ENCODE measurements at regions not wholly inside any gene's neighbourhood (a gene's known extent, or its start where the extent isn't known, plus 50 kb on each side); places are given as distances from the start of the nearest gene placed in this dataset.

DNA sequence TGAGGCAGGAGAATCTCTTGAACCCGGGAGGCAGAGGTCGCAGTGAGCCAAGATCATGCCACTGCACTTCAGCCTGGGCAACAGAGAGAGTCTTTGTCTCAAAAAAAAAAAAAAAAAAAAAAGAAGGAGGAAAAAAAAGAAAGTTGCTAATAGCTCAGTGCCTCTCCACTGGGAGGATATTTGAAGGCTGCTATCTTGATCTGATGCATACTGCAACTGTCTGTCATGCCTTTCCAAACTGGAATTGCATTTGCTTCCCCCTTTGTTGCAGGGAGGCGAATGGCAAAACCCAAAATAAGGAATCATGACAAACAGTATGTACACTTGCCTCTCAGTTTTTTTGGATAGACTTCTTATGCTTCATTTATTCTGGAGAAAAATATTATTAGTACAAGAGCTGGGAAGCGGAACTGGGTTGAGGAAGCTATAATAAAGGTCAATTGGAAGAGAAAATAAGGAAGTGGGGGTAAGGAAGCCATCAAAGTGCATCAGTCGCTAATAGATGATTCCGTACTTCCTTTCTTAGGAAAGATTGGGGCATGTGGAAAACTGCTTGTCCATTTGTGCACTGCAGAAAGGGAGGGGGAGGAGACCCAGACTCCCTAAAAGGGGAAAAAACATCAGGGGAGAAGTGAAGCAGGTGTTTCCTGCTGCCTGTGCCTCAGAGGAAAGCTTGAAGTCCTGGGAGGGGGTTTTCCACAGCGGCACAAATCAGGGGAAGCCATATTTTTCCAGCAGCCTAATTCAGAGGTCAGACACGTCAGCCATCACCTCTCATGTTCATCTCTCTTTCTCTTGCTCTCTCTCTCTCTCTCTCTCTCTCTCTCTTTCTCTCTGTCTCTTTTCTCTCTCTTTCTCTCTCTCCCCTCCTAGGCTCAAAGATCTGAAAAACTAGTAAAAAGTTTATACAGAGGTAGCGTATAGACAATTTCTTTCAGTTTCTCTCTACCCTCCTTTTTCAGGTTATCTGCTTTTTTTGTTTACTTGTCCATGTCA lies 301.4 kb upstream of the TNP1 start:
- DNase-seq (ENCODE audit: low spot score), result no peak

DNA sequence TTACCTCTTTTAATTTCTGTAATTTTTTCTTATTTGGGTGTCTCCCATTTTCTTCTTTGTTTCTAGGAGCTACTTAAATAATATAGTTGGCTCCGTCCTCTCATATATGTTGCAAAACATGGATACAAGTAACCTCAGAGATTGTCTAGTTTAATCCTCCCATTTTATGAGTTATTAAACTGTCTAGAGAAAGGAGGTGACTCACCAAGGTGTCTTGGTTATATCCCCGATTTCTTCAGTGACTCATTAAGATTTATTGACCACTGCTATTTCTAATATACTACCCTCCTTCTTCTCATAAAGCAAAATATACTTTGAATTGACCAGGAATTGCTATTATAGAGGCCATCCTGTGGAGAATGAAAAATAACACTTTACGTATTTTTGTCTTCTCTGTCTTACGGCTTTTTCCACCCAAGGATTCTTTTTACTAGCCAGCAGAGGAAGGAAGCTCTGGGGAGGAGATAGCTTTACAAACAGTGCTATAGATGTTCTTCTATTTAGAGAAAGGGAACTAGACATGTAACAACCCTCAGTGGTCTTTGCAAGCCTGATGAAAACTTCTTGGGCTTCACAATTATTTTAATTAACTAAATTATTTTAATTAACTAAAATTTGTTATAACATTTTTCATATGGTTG lies 300.4 kb upstream of the TNP1 start:
- no peak for DNase-seq (ENCODE audit: low spot score)

DNA sequence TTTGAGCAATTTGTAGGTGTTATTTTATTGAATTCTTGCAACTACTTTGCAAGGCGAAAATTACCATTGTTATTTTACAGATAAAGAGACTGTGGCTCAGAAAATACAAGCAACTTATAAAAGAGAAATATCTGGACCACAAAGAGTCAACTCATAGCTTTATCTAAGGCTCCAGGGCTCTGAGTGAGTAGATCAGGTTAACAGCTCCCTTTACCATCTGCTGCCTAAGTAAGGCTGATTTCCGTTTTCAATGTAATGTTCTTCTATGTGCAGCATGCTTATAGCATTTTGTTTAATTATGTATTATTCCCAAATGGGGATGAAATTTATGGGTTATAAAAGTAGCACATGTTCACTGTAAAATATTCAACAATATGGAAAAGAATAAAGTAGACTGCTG lies 299.1 kb upstream of the TNP1 start:
- DNase-seq (ENCODE audit: low spot score), result no peak

DNA sequence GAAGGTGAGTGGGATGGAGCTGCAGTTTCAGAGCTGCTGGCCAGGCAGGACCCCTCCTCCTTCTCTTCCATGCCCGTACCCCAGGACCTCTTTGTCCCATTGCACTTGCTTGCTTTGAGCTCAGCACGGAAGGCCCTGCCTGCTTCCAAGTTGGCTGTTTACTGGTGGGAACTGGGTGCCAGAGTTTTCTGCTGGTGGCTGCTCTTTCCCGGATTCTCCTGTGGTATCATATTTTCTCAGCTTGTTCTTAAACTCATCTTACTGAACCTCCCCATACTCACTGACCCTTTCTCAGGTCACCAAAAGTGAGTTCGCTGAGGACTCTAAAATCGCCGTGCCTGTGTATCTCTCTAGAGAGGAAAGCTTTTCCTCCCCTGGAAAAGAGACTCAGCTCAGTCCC lies 297.7 kb upstream of the TNP1 start:
- DNase-seq (ENCODE audit: low spot score), result no peak

DNA sequence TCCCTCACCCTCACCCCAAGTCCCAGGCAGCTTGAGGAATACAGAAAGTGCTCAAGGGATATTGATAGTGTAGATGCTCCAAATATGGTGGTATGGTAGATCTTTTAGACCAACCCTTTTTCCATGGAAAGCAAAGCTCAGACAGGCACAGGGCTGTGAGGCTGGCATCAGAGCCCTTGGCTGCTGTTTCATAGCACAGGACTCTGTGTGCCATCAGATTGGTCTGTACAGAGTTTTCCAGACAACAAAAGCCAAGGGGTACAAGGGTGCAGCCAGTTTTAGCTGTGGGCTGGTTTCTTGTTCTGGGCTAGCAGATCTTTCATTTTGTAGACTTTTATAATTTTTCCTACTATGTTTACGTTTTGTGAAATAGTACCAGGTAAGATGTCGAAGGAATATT lies 296.9 kb upstream of the TNP1 start:
- no peak for DNase-seq (ENCODE audit: low spot score)

DNA sequence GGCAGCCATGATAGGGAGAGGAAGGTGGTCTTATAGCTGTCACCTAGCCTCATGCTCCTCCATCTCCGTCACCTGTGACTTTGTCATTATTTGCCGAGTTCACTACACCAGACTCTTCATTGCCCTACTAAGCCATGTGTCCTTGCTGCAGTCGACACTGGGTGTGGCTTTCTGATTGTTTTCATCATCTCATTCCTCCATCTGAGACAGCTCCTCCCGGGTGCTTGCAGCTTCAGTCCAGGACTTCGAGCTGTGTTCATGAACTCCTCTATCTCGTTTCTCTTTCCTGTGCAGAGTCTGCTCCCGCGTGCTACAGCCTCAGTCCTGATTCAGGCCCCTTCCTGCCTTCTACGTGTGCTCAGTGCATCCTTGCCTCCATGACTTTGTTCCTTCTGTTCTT lies 295.1 kb upstream of the TNP1 start:
- DNase-seq (ENCODE audit: low spot score), result no peak

DNA sequence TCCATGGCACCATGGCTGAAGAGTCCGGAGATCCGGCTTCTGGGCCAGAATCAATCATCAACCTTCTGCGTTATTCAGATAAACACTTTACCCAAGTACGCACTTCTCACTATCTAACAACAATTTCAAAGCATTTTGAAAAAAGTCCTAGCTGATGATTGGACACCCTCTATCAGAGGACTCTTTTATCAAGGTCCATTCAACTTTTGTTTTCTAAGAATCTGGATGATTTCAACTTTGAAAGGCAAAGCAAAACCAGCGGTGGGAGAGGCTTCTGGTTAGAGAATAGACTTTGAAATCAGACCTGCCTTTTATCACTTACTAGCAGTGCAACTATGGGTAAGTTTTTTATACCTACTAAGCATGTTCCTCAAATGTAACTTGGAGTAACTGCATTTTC lies 293.6 kb upstream of the TNP1 start:
- DNase-seq (ENCODE audit: low spot score), result no peak

DNA sequence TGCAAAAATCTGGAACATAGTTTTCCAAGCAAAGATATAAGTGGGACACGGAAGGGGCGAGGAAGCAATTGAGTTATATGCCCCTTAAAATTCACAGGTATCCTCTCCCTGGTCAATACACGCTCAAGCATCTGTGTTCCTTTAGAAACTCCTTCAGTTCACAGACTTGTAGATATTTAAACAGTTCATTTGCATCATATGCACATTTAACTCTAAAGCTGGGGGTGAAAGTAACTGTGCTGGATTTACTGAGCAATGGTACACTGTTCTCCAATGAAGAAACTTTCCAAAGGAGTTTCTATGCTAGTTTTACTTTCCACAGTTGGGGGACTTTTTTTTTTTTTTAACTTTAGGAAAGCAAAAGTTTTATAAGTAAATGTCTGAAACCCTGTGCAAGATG lies 293.0 kb upstream of the TNP1 start:
- DNase-seq (ENCODE audit: low spot score), result no peak

DNA sequence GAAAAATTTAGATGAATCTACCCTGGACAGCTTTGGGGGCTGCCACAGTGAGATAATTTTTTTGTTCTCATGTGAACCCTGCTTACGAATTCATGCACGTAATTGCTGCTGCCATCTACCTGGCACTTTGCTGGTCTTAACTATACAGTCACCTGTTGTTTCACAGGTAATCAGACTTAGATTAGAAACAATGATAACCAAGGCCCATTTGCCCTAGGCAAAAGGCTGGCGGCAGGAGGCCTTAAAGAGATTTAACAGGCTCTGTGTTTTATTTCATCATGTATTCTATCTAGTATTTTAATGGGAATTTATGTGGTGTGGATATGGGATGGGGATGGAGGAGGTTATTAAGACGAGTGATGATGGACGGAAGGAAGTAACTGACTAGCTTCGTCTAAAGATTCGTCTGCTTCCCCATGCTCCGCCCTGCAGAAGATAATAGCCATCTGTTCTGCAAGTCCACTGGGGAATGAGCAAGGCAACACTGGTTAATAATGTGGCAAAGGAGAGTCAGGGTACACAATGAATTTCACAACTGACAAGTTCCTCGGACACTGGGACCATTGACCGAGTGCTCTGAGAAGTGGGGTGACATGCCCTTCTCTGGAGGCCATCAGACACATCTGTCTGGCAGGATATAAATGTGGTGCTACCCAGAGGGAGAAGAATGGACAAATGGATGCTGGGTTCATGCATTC lies 291.8 kb upstream of the TNP1 start:
- no peak for DNase-seq (ENCODE audit: low spot score)

DNA sequence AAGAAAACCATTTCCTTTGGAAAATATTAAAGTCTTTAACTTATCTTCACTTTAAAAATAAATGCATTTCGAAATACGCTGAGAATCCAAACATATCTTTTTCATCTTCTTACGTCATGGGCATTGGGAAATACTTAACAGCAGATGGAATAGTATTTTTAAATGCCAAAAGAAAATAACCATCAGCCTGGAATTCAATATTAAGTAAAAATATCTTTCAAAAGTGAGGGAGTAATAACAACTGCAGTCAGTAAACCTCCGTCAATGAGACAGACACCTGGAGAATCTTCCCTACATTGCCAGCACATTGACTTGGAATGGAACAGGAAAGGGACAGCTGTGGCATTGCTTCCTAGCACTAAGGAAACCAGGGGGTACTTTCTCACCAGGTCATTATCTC lies 290.4 kb upstream of the TNP1 start:
- no peak for DNase-seq (ENCODE audit: low spot score)

DNA sequence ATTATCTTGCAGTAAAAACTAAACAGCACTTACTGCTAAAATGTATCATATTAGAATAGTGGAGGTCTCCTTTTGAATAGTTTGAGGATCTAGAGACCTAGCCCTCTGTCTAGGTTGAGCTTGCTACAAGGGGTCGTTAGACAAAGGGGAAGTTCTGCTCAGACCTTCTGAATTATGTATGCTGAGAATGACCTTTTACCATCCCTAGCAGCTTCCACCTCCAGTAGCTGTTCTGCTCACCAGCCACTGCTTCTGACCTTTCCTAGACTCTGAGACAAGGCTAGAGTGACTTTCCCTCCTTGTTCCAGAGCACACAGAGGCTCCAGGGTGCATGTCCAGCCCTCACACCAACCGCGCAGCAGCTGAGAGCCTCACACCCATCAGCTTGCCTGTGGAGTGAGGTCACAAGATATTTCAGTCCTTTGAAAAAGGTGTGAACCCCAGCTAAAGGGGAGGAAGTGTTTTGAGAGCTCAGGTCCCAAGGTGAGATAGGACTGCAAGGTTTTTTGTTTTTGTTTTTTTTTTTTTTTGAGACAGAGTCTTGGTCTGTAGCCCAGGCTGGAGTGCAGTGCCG lies 289.3 kb upstream of the TNP1 start:
- no peak for DNase-seq (ENCODE audit: low spot score)

DNA sequence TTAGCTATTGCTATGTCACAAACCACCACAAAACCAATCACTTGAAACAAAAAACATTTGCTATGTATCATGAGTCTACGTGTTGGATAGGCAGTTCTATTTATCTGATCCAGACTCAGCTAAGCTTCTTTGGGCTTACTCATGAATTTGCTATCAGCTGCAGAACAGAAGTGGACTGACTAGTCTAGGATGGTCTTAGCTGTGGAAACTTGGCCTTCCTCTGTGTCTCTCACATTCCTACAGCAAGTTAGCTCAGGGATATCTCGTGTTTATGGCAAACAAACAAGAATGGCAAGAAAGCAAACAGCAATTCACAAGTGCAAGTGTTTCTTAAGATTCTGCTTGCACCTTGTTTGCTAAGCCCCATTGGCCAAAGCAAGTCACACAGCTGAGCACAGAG lies 288.0 kb upstream of the TNP1 start:
- DNase-seq (ENCODE audit: low spot score), result no peak

DNA sequence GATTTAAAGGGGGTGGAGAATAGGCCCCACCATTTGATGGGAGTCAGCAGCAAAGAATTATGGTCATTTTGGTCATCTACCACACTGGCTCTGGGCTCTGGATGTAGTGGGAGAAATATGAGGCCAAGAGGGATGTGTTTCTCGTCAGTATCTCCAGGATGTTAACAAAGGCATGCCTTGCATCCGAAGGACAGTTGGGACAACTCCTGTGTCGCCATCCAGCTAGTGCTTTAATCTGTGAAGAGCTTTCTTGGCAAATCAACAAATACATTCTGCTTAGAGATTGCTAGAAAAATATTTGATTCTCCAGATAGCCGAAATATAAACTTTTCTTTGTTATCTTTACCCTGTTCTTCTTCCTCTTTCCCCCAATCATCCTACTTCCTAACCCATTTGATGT lies 287.1 kb upstream of the TNP1 start:
- no peak for DNase-seq (ENCODE audit: low spot score)

DNA sequence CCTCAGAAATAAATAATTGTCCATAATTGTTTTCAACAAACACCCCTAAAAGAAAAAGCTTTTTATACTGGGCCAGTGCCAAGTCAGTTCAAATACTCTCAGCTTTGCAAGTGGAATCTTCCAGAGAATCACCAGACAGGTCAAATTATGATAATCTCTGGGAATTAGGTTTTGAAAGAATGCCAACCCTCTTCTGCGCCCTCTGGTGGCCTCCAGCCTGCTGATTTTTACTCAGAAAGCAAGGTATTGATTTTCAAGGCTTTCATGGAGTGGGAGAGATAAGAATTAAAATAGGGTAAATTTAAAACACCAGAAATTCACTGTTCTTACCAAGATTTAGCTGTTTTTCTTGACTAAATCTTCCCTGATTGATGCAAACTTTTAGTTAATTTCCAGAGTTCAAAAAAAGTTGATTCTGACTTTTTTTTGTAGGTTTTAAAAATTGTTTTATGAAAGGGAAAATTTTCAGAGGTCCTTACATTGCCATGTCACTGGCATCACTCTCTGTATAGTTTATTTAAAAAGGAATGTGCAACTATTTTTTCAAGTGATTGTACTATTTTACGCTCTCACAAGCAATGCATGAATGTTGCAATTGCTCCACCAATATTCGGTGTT lies 282.9 kb upstream of the TNP1 start:
- DNase-seq (ENCODE audit: low spot score), result peak; percentile 23

DNA sequence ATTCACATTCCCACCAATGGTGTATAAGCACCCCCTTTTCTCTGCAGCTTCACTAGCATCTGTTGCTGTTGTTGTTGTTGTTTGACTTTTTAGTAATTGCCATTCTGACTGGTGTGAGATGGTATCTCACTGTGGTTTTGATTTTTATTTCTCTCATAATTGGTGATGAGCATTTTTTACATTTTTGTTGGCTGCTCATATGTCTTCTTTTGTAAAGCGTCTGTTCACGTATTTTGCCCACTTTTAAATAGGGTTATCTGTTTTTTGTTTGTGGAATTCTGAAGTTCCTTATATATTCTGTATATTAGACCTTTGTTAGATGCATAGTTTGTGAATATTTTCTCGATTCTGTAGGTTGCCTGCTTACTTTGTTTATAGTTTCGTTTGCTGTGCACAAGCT lies 278.4 kb upstream of the TNP1 start:
- no peak for DNase-seq (ENCODE audit: low spot score)

DNA sequence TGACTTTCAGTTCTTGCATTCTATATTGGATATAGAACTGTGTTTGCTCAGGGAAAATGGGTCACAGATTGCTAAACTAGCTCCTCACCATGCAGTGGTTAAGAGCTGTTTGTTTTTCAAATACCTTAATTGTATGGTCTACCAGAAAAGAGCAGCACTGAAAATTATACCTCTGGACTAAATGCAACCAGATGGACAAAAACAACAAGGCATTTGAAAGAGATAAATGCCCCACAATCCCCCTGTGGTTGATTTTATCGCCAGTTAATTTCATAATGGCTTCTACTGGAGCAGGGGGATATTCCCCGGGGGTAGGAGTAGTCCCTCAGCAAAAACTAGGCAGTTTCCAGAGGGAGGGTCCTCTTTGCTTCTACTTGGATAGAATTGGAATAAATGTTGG lies 267.9 kb upstream of the TNP1 start:
- no peak for DNase-seq (ENCODE audit: low spot score)

DNA sequence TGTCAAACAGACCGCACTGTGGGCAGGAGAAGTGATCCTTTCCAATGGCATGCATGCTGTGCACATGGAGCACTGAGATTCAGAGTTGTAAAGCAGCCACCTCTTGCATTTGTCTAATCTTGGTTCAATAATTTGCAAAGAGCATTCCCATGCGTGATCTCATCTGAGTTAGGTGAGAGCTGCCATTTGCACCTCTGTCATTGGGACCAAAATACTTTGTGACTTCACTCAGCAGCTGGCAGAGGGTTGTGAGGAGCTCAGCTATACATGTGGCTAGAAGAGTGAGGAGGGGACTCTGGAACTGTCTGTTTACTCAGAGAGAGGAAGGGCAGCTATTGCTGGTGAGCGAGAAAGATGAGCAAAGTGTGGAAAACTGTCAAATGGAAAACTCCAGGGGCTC lies 265.1 kb upstream of the TNP1 start:
- no peak for DNase-seq (ENCODE audit: low spot score)

DNA sequence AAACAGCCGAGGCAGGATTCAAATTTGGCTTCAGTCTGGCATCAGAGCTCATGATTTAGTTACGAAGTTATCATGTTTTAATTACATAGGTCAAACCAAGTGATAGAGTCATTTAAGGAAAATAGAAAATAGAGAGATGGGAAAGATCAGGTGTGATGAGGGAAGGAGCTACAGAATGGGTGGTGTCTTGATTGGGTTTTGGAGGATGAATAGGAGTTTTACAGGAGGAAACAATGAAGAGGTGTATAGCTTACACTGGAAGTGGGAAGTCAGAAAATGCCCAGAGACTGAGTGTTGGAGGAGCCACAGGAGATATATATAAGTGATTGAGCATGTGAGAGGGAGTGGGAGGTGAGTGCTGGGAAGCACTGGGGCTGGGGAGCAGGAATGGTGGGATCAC lies 264.2 kb upstream of the TNP1 start:
- no peak for DNase-seq (ENCODE audit: low spot score)

DNA sequence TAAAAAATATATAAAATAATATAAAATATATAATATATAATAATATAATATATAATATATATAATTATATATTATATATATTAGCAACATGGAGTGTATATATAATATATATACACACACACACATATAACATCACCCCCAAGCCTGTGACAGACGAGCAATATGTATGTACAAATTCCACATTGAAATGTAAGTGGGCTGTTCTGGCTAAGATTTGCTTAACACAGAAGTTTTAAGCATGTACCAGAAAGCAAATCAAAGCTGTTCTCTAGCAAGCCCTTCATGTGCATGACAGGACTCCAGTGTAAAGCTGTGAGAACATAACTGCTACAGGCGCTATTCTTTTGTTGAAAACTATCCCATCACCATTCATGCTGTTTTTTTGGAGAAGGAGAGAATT lies 261.7 kb upstream of the TNP1 start:
- no peak for DNase-seq (ENCODE audit: low spot score)

DNA sequence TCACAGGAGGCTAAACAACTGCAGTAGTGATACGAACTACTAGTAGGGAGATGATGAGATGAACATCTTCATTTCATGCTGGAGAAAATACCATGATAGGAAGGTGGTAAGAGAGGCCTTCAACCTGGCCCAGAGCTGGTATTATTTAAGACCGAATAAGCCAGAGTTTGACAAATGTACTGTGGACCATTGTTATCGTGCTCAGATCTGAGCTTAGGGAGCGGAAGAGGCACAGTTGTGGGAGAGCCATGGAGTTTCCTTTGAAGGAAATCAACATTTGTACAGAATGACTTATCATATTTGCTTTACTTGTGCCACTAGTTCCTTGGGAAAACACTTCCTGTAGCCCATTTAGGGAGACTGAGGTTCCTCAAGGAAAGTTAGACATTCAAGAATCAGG lies 260.6 kb upstream of the TNP1 start:
- DNase-seq (ENCODE audit: low spot score), result no peak

DNA sequence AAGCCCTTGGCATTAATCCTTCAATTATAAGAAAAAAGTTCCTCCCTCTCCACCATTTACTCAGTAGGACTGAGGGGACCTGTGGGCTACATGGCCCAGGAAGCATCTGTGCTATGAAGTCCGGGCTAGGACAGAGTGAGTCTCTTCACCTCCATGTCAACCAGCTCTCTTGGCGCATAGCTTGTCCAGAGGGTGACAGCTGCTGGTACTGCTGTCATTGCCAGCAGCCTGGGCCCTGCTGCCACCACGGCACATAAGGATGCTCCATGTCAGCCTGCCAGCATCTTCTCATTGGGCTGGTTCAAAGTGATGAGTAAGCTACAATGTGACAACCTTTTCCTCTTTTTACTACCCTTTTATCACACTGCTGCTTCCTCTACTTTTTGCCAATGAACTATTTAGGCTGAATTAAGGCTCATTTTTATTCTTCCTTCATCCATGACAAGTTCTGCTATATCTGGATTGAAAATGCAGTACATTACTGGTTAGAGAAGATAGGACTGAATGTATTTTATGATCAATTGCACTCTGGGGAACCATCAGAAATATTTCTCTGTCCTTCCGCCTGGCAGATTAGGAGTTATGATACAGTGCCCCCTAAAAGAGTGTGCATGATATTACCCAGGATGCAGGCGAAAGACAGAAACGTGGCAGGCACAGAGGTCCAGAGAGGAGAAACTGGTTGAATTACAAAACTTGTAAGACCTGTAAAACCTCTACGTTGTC lies 258.9 kb upstream of the TNP1 start:
- DNase-seq (ENCODE audit: low spot score), result no peak

DNA sequence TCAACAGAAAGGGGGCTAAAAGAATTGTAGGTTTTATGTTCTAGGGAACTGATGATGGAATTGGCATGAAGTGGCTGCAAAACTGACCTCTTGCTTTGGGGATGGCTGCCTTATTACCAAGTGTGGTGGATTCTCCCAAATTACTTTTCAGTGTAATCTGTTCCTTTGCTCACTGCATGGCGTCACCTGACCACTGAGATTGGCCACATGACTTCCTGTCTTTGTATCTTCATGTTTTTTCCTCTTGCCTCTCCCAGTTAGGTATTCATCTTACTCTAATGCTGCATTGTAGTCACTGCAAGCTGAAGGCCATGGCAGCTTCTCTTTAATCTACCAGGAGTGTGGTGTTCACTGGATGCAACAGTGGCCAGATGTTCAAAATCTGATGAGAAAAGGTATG lies 257.7 kb upstream of the TNP1 start:
- DNase-seq (ENCODE audit: low spot score), result no peak

Data from activated CD4-positive, alpha-beta T cell treated with anti-CD3 and anti-CD28 coated beads, Interleukin-2, Interleukin-4, amounts not matched to agents 100 ng/mL and 50 ng/mL, durations not matched to agents 16 hours and 8 hours (primary cell).